GM12865 (cell line): ENCODE measurements at regions not wholly inside any gene's neighbourhood (a gene's known extent, or its start where the extent isn't known, plus 50 kb on each side); places are given as distances from the start of the nearest gene placed in this dataset.

Experiments
- DNase-seq: peaks from one replicate; pipeline ENCODE4 v3.0.0; 2010; ENCODE audit warnings: low read depth
- H3K4me3 ChIP-seq: 2 replicates; pipeline ENCODE4 v1.5.1; 2011; ENCODE audit warnings: mild to moderate bottlenecking, low read depth, low read length, control low read depth
- CTCF ChIP-seq: IDR thresholded peaks from 2 replicates; pipeline ENCODE4 v1.5.1; 2011; ENCODE audit warnings: low read length, control low read depth, low read depth, inconsistent platforms; ENCODE audit not compliant: insufficient read depth; ENCODE audit errors: missing control alignments

DNA sequence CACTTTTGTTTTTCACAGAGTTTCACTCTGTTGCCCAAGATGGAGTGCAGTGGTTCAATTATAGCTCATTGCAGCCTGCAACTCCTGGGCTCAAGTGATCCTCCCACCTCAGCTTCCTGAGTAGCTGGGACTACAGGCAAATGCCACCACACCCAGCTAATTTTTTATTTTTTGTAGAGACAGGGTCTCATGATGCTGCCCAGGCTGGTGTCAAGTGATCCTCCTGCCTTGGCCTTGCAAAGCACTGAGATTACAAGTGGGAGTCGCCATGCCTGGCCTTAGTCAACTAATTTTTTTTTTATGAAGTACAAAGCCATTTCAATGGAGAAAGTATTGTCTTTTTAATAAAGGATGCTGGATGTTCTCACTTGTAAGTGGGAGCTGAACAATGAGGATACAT, 51.3 kb upstream of the UXT start:
- no peak for TF ChIP-seq CTCF
- no peak for DNase-seq
- no peak overlapping the region for H3K4me3 ChIP-seq
